ENCODE measurements at regions not wholly inside any gene's neighbourhood (a gene's known extent, or its start where the extent isn't known, plus 50 kb on each side); places are given as distances from the start of the nearest gene placed in this dataset.
"Not testable (repeated sequence)": the region's sequence is repeated elsewhere in the genome, so short reads cannot be mapped to it uniquely, and the experiment has no call there.

- no peak for DNase-seq
Measured at GRCh38 chr4:74544655-74545361, 99.9 kb downstream of the AREG start.

- no peak for DNase-seq
Measured at GRCh38 chr4:74545448-74545847, 100.5 kb downstream of the AREG start.

GRCh38 chr4:74546057-74546456 is 101.1 kb downstream of the AREG start:
- DNase-seq = no peak

- no peak for DNase-seq
Measured at GRCh38 chr4:74547042-74547441, 102.1 kb downstream of the AREG start.

- no peak for DNase-seq
Measured at GRCh38 chr4:74548561-74548960, 103.6 kb downstream of the AREG start.

- no peak for DNase-seq
Measured at GRCh38 chr4:74549936-74550335, 105.0 kb downstream of the AREG start.

- no peak for DNase-seq
Measured at GRCh38 chr4:74555231-74555630, 110.3 kb downstream of the AREG start.

- no peak for DNase-seq
Measured at GRCh38 chr4:74555843-74556242, 110.9 kb downstream of the AREG start.

GRCh38 chr4:74559853-74560252 is 114.9 kb downstream of the AREG start:
- no peak for DNase-seq

GRCh38 chr4:74567981-74568380 is 123.0 kb downstream of the AREG start:
- DNase-seq = no peak

- DNase-seq = no peak
Measured at GRCh38 chr4:74570095-74570494, 125.2 kb downstream of the AREG start.

GRCh38 chr4:74578329-74578728 is 133.4 kb downstream of the AREG start:
- no peak for DNase-seq

- DNase-seq = not testable (repeated sequence)
Measured at GRCh38 chr4:74578865-74579264, 133.9 kb downstream of the AREG start.

GRCh38 chr4:74583089-74583700 is 138.3 kb downstream of the AREG start:
- no peak for DNase-seq

- no peak for DNase-seq
Measured at GRCh38 chr4:74583757-74584156, 138.8 kb downstream of the AREG start.

GRCh38 chr4:74588350-74588749 is 143.4 kb downstream of the AREG start:
- DNase-seq = no peak

GRCh38 chr4:74590476-74590875 is 145.5 kb downstream of the AREG start:
- DNase-seq = no peak

- no peak for DNase-seq
Measured at GRCh38 chr4:74598611-74599325, 153.8 kb downstream of the AREG start.

GRCh38 chr4:74603186-74603585 is 158.2 kb downstream of the AREG start:
- no peak for DNase-seq

GRCh38 chr4:74608151-74608949 is 163.4 kb downstream of the AREG start:
- no peak for DNase-seq

- no peak for DNase-seq
Measured at GRCh38 chr4:74610491-74610890, 165.6 kb downstream of the AREG start.

- DNase-seq = no peak
Measured at GRCh38 chr4:74612837-74613236, 167.9 kb downstream of the AREG start.

GRCh38 chr4:74613266-74613665 is 168.3 kb downstream of the AREG start:
- DNase-seq = no peak

All from KG1 (cell line).